Endothelial cell of umbilical vein (primary cell): ENCODE measurements at regions not wholly inside any gene's neighbourhood (a gene's known extent, or its start where the extent isn't known, plus 50 kb on each side); places are given as distances from the start of the nearest gene placed in this dataset.

Source experiments
- BruUV-seq: library from RNA; stranded (reverse); fragments of 400-500 nt; replicated peaks from 2 replicates; lab custom pipeline; 2021; lab: Mats Ljungman, UMichigan
- CTCF ChIA-PET: fragments of 300-600, 350-600 bp; sonication (Branson Sonifier 250); formaldehyde crosslinking; loops from one replicate; lab custom pipeline; 2021; ENCODE audit warnings: antibody characterized with exemption, inconsistent platforms; lab: Charles Lee
- POLR2A ChIA-PET: fragments of 300-600, 350-600 bp; sonication (Branson Sonifier 250); formaldehyde crosslinking; loops from one replicate; lab custom pipeline; 2021; ENCODE audit warnings: antibody characterized with exemption, inconsistent platforms; lab: Charles Lee
- DNase-seq: peaks from one replicate; pipeline ENCODE4 v3.0.0-alpha.2; 2011; ENCODE audit warnings: low read depth, low spot score
- FAIRE-seq: peaks from 2 replicates; lab custom pipeline; 2011; peaks lifted over from hg19 to GRCh38; lab: Jason Lieb, UNC
- H2AFZ ChIP-seq: 2 replicates; pipeline ENCODE4 v1.6.0; 2012; ENCODE audit warnings: low read depth, low read length, control low read depth, inconsistent platforms
- H3K27ac ChIP-seq: 2 replicates; pipeline ENCODE4 v1.5.1; 2011; ENCODE audit warnings: low read depth, mild to moderate bottlenecking, control low read depth, low read length, moderate library complexity; ENCODE audit not compliant: insufficient read depth
- H3K27me3 ChIP-seq, 2 experiments: 2 replicates each; pipeline versions ENCODE4 v1.6.0 to v1.6.1; 2011; ENCODE audit warnings: low read length in 2 of 2, mixed read lengths in 1 of 2; ENCODE audit not compliant: control insufficient read depth in 2 of 2, insufficient read depth in 2 of 2
- H3K36me3 ChIP-seq, 2 experiments: 2 replicates in 1 of 2; 3 replicates in 1 of 2; pipeline ENCODE4 v1.5.1; 2011; ENCODE audit warnings: low read length in 2 of 2, mild to moderate bottlenecking in 1 of 2, moderate library complexity in 1 of 2; ENCODE audit not compliant: control insufficient read depth in 2 of 2, insufficient read depth in 2 of 2; ENCODE audit errors: extremely low read depth in 1 of 2
- H3K4me1 ChIP-seq: 3 replicates; pipeline ENCODE4 v1.5.1; 2011; ENCODE audit warnings: mild to moderate bottlenecking, low read length; ENCODE audit not compliant: control insufficient read depth, insufficient read depth; ENCODE audit errors: extremely low read depth
- H3K4me2 ChIP-seq: 2 replicates; pipeline ENCODE4 v1.6.1; 2011; ENCODE audit warnings: low read length, control low read depth, mixed read lengths; ENCODE audit not compliant: insufficient read depth
- H3K4me3 ChIP-seq, 3 experiments: fragments of 200-600 bp in 1 of 3; sonication (generic), shearing (Covaris generic) in 1 of 3; replicated peaks in 1 of 3; 2 replicates each; pipeline ENCODE4 v1.5.1; 2011 to 2016; ENCODE audit warnings: control low read depth in 3 of 3, low read length in 3 of 3, mild to moderate bottlenecking in 2 of 3, inconsistent platforms in 1 of 3, low read depth in 1 of 3, moderate library complexity in 1 of 3; ENCODE audit not compliant: insufficient read depth in 1 of 3
- H3K79me2 ChIP-seq: 2 replicates; pipeline ENCODE4 v1.6.0; 2012; ENCODE audit warnings: low read length, inconsistent platforms; ENCODE audit not compliant: control insufficient read depth, insufficient read depth
- H3K9ac ChIP-seq: replicated peaks from 2 replicates; pipeline ENCODE3; 2011; ENCODE audit warnings: low read length, control low read depth; ENCODE audit not compliant: insufficient read depth; ENCODE audit errors: extremely low read depth
- H3K9me1 ChIP-seq: replicated peaks from 3 replicates; pipeline ENCODE4 v1.6.0; 2011; ENCODE audit warnings: mild to moderate bottlenecking, low read length; ENCODE audit not compliant: control insufficient read depth, insufficient read depth; ENCODE audit errors: extremely low read depth
- H3K9me3 ChIP-seq: replicated peaks from 2 replicates; pipeline ENCODE4 v1.5.1; 2012; ENCODE audit warnings: low read length, inconsistent platforms; ENCODE audit not compliant: control insufficient read depth, insufficient read depth
- H4K20me1 ChIP-seq: replicated peaks from 2 replicates; pipeline ENCODE3; 2011; ENCODE audit warnings: mild to moderate bottlenecking, low read length; ENCODE audit not compliant: control insufficient read depth, insufficient read depth; ENCODE audit errors: extremely low read depth
- EZH2 ChIP-seq: IDR thresholded peaks from 2 replicates; pipeline ENCODE4 v1.6.1; 2012; ENCODE audit warnings: borderline replicate concordance, low read depth, mild to moderate bottlenecking, moderate library complexity, low read length, inconsistent platforms; ENCODE audit not compliant: severe bottlenecking
- FOS ChIP-seq: IDR thresholded peaks from 2 replicates; pipeline ENCODE4 v1.6.1; 2011; ENCODE audit warnings: mild to moderate bottlenecking, low read length, moderate library complexity, borderline replicate concordance; ENCODE audit not compliant: insufficient read depth
- GATA2 ChIP-seq: IDR thresholded peaks from 2 replicates; pipeline ENCODE4 v1.7.0; 2011; ENCODE audit warnings: low read depth, mild to moderate bottlenecking, moderate library complexity, mixed read lengths, low read length; ENCODE audit not compliant: insufficient read length, insufficient read depth
- JUN ChIP-seq: IDR thresholded peaks from 2 replicates; pipeline ENCODE4 v1.6.1; 2011; ENCODE audit warnings: borderline replicate concordance, low read depth; ENCODE audit not compliant: insufficient read length, insufficient read depth
- MYC ChIP-seq: IDR thresholded peaks from one replicate; pipeline ENCODE4 v1.6.1; 2011; ENCODE audit warnings: mild to moderate bottlenecking, low read depth, low read length
- POLR2A ChIP-seq: IDR thresholded peaks from 2 replicates; pipeline ENCODE4 v1.6.1; 2012; ENCODE audit warnings: low read depth, mild to moderate bottlenecking, control low read depth, low read length
- POLR2AphosphoS5 ChIP-seq: IDR thresholded peaks from 2 replicates; pipeline ENCODE4 v1.6.1; 2012; ENCODE audit warnings: low read depth, mild to moderate bottlenecking, control low read depth, low read length, moderate library complexity; ENCODE audit not compliant: insufficient read depth
- dilution Hi-C: fragments of 300-500 bp; cut with MboI; formaldehyde crosslinking; loops from one replicate; pipeline ENCODE4 v1.15.0; 2019; ENCODE audit warnings: low sequenced_read_pairs; ENCODE audit not compliant: extremely low pct_ligation_motif_present
- intact Hi-C: fragments of 100-400 bp; cut with micrococcal nuclease; formaldehyde crosslinking; loops from one replicate; pipeline ENCODE4 v1.10.0; 2022
- TF ChIP-seq, protein P1 (sequence below), 2 donors: IDR thresholded peaks; 1 replicate in 1 of 2; 2 replicates in 1 of 2; pipeline ENCODE4 v1.5.1; 2011; ENCODE audit warnings: low read length in 2 of 2, mild to moderate bottlenecking in 2 of 2, moderate library complexity in 2 of 2, control low read depth in 1 of 2, inconsistent platforms in 1 of 2, low read depth in 1 of 2; ENCODE audit not compliant: insufficient read depth in 1 of 2; ENCODE audit errors: extremely low read depth in 1 of 2
- TF ChIP-seq, protein P2 (sequence below): IDR thresholded peaks from 2 replicates; pipeline ENCODE4 v1.6.1; 2011; ENCODE audit not compliant: insufficient read depth, insufficient read length

DNA sequence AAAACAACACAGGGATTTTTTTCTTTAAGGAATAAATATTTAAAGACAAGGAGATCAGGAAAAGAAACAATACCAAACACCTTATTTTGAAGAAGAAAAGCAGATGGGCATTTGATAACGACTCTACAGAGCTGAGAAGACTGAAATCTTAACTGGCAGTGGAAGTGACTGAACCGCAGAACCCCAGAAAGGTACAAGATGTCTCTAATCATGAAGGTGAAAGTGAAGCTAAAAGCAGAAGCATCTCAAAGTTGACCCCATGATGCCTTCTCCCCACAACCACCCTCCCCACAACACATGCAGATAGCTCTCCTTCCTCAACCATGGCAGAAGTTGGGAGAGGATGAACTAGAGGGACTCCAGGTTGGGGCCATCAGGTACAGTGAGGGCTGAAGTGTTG lies 129.6 kb downstream of the ZNF648 start:
- no peak overlapping the region for H3K9ac ChIP-seq
- ChIA-PET CTCF (no interaction called here), POLR2A (no interaction called here)
- H3K27ac ChIP-seq, result no peak overlapping the region
- FAIRE-seq (no peak), DNase-seq (no peak)
- H3K9me1 ChIP-seq, result no peaks in the 10 kb centered on the region
- H3K36me3 ChIP-seq, result no peaks in the 10 kb centered on the region
- H4K20me1 ChIP-seq, result no peaks in the 10 kb centered on the region
- no peak overlapping the region for H3K4me3 ChIP-seq
- H3K4me1 ChIP-seq, result no peaks in the 10 kb centered on the region
- H3K79me2 ChIP-seq, result no peaks in the 10 kb centered on the region
- H3K27me3 ChIP-seq, result no peaks in the 10 kb centered on the region
- H2AFZ ChIP-seq, result no peak overlapping the region
- intact Hi-C loops, result no loop called here
- TF ChIP-seq, protein P1, sequence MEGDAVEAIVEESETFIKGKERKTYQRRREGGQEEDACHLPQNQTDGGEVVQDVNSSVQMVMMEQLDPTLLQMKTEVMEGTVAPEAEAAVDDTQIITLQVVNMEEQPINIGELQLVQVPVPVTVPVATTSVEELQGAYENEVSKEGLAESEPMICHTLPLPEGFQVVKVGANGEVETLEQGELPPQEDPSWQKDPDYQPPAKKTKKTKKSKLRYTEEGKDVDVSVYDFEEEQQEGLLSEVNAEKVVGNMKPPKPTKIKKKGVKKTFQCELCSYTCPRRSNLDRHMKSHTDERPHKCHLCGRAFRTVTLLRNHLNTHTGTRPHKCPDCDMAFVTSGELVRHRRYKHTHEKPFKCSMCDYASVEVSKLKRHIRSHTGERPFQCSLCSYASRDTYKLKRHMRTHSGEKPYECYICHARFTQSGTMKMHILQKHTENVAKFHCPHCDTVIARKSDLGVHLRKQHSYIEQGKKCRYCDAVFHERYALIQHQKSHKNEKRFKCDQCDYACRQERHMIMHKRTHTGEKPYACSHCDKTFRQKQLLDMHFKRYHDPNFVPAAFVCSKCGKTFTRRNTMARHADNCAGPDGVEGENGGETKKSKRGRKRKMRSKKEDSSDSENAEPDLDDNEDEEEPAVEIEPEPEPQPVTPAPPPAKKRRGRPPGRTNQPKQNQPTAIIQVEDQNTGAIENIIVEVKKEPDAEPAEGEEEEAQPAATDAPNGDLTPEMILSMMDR (IDR thresholded peaks at IDR 0.05; ENCODE audit: extremely low read depth in 1 of 2, insufficient read depth in 1 of 2, low read depth in 1 of 2, low read length in 2 of 2), result no peak
- TF ChIP-seq, protein P2, sequence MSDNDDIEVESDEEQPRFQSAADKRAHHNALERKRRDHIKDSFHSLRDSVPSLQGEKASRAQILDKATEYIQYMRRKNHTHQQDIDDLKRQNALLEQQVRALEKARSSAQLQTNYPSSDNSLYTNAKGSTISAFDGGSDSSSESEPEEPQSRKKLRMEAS, result no peak
- TF ChIP-seq JUN (no peak), FOS (no peak), POLR2AphosphoS5 (no peak), MYC (no peak), GATA2 (no peak), POLR2A (no peak), EZH2 (no peak)
- no TSS peak for BruUV-seq
- no peaks in the 10 kb centered on the region for H3K9me3 ChIP-seq
- no peak overlapping the region for H3K4me2 ChIP-seq
- dilution Hi-C loops, result no loop called here
